ENCODE measurements at regions not wholly inside any gene's neighbourhood (a gene's known extent, or its start where the extent isn't known, plus 50 kb on each side); places are given as distances from the start of the nearest gene placed in this dataset.

DNA sequence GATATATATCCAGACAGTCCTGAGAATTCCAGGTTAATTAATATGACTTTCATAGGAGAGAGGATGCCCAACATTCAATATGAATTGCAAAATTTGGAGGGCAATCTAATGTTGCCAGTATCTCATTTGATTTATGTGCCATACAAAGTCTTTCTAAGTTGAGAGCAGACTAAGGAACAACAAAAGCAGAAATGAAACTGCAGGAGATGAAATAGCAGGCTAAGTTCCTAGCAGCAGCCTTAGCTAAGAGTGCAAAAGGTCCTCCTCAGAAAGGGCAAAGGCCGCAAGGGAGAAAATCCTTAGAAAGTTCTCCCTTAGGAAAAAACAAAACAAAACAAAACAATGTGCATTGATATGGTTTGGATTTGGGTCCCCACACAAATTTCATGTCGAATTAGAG lies 602.9 kb upstream of the HTR2C start:
- no peaks in the 10 kb centered on the region for H3K9me2 ChIP-seq (ENCODE audit: low read depth, low read length)
- no peaks in the 10 kb centered on the region for H3K36me3 ChIP-seq (ENCODE audit: insufficient read depth, low read length)
- no peaks in the 10 kb centered on the region for H3F3A ChIP-seq (ENCODE audit: insufficient read depth, low read length)
- no peak for TF ChIP-seq EZH2 (IDR thresholded peaks at IDR 0.05; ENCODE audit: borderline replicate concordance, low read length)
- TF ChIP-seq, protein P1, sequence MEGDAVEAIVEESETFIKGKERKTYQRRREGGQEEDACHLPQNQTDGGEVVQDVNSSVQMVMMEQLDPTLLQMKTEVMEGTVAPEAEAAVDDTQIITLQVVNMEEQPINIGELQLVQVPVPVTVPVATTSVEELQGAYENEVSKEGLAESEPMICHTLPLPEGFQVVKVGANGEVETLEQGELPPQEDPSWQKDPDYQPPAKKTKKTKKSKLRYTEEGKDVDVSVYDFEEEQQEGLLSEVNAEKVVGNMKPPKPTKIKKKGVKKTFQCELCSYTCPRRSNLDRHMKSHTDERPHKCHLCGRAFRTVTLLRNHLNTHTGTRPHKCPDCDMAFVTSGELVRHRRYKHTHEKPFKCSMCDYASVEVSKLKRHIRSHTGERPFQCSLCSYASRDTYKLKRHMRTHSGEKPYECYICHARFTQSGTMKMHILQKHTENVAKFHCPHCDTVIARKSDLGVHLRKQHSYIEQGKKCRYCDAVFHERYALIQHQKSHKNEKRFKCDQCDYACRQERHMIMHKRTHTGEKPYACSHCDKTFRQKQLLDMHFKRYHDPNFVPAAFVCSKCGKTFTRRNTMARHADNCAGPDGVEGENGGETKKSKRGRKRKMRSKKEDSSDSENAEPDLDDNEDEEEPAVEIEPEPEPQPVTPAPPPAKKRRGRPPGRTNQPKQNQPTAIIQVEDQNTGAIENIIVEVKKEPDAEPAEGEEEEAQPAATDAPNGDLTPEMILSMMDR (IDR thresholded peaks at IDR 0.05; ENCODE audit: low read length), result no peak
- no peak overlapping the region for H3K4me3 ChIP-seq (ENCODE audit: low read depth, low read length, poor library complexity, severe bottlenecking)
- H3K9me3 ChIP-seq (ENCODE audit: low read length), result no peaks in the 10 kb centered on the region
- H3K9ac ChIP-seq (ENCODE audit: low read length), result no peak overlapping the region
- H3K27ac ChIP-seq (ENCODE audit: low read depth, low read length, poor library complexity, severe bottlenecking), result no peak overlapping the region
- H3K4me1 ChIP-seq (ENCODE audit: insufficient read depth, low read length, severe bottlenecking), result no peaks in the 10 kb centered on the region
- H3K4me2 ChIP-seq (ENCODE audit: low read length), result no peak overlapping the region
- H3K79me2 ChIP-seq (ENCODE audit: insufficient read depth, low read length), result no peaks in the 10 kb centered on the region
- H2AFZ ChIP-seq (ENCODE audit: low read length), result no peak overlapping the region
- no peaks in the 10 kb centered on the region for H3K27me3 ChIP-seq (ENCODE audit: insufficient read depth, low read length)
- H4K20me1 ChIP-seq (ENCODE audit: insufficient read depth, low read length), result no peaks in the 10 kb centered on the region

DNA sequence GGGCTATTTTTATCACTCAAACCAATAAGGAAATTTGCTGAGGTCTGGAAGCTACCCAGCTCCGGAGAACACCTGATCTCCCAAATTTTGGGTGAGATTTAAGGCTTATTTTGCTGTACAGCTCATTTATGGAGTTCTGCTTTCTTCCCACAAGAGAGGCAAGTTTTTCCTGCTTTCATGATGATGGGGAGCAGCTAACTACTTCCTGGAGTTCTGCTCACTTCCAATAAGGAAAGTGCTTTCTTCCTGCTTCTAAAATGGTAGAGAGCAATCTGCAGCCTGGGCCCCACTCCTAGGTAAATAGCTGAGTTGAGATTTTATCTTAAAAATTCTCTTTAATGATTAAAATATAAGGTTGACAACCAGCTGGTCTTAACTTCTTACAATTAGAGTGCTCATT lies 606.0 kb upstream of the HTR2C start:
- Histone ChIP-seq H3K27ac (ENCODE audit: low read depth, low read length, poor library complexity, severe bottlenecking) (no peak overlapping the region), H3K9ac (ENCODE audit: low read length) (no peak overlapping the region), H3F3A (ENCODE audit: insufficient read depth, low read length) (no peaks in the 10 kb centered on the region), H3K9me3 (ENCODE audit: low read length) (no peaks in the 10 kb centered on the region), H3K36me3 (ENCODE audit: insufficient read depth, low read length) (no peaks in the 10 kb centered on the region), H3K79me2 (ENCODE audit: insufficient read depth, low read length) (no peaks in the 10 kb centered on the region), H2AFZ (ENCODE audit: low read length) (no peak overlapping the region), H3K4me1 (ENCODE audit: insufficient read depth, low read length, severe bottlenecking) (no peaks in the 10 kb centered on the region), H3K9me2 (ENCODE audit: low read depth, low read length) (no peaks in the 10 kb centered on the region), H3K4me2 (ENCODE audit: low read length) (no peak overlapping the region), H3K27me3 (ENCODE audit: insufficient read depth, low read length) (no peaks in the 10 kb centered on the region), H4K20me1 (ENCODE audit: insufficient read depth, low read length) (no peaks in the 10 kb centered on the region), H3K4me3 (ENCODE audit: low read depth, low read length, poor library complexity, severe bottlenecking) (no peak overlapping the region)
- TF ChIP-seq, protein P1 (IDR thresholded peaks at IDR 0.05; ENCODE audit: low read length), result no peak
- TF ChIP-seq EZH2 (IDR thresholded peaks at IDR 0.05; ENCODE audit: borderline replicate concordance, low read length), result no peak

DNA sequence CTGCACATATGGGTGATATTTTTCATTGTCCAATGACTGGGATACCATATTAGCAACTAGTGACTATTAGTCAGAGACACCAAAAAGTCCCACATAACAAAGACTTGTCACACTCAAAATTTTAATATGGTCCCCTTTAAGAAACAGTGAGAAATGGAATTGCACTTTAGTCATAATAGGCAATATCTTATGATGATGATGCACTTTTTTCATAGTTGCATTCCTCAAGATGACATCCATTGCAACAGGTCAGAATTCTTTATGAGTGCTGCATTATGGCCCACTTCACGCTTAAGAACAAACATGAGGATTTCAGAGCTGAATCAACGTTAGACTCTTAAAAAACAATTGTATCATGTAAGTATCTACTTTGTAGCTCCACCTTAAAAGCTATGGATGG lies 608.4 kb upstream of the HTR2C start:
- Histone ChIP-seq H3K9me2 (ENCODE audit: low read depth, low read length) (no peaks in the 10 kb centered on the region), H3K9ac (ENCODE audit: low read length) (no peak overlapping the region), H2AFZ (ENCODE audit: low read length) (no peak overlapping the region), H3K36me3 (ENCODE audit: insufficient read depth, low read length) (no peaks in the 10 kb centered on the region), H3K9me3 (ENCODE audit: low read length) (no peaks in the 10 kb centered on the region), H3K27ac (ENCODE audit: low read depth, low read length, poor library complexity, severe bottlenecking) (no peak overlapping the region), H3K4me1 (ENCODE audit: insufficient read depth, low read length, severe bottlenecking) (no peaks in the 10 kb centered on the region), H3K4me3 (ENCODE audit: low read depth, low read length, poor library complexity, severe bottlenecking) (no peak overlapping the region), H3K79me2 (ENCODE audit: insufficient read depth, low read length) (no peaks in the 10 kb centered on the region), H4K20me1 (ENCODE audit: insufficient read depth, low read length) (no peaks in the 10 kb centered on the region), H3K4me2 (ENCODE audit: low read length) (no peak overlapping the region), H3K27me3 (ENCODE audit: insufficient read depth, low read length) (no peaks in the 10 kb centered on the region), H3F3A (ENCODE audit: insufficient read depth, low read length) (no peaks in the 10 kb centered on the region)
- TF ChIP-seq, protein P1 (IDR thresholded peaks at IDR 0.05; ENCODE audit: low read length), result no peak
- TF ChIP-seq EZH2 (IDR thresholded peaks at IDR 0.05; ENCODE audit: borderline replicate concordance, low read length), result no peak

Data from OCI-LY1 (cell line).